GM23338 (cell line): ENCODE measurements at regions not wholly inside any gene's neighbourhood (a gene's known extent, or its start where the extent isn't known, plus 50 kb on each side); places are given as distances from the start of the nearest gene placed in this dataset.

Experiments
- ATAC-seq: fragments of 200-7000 bp; cut with Tn5 transposase; 3 replicates; pipeline ENCODE4 v1.9.1; 2020
- DNase-seq: peaks from one replicate; pipeline ENCODE4 v3.0.0-alpha.2; 2015; ENCODE audit warnings: low spot score
- H2AFZ ChIP-seq: fragments of 200-600 bp; sonication (generic); 2 replicates; pipeline ENCODE4 v1.8.0; 2016; ENCODE audit warnings: antibody characterized with exemption, mild to moderate bottlenecking, moderate library complexity
- H3F3A ChIP-seq: fragments of 200-600 bp; sonication (generic); replicated peaks from 2 replicates; pipeline ENCODE4 v1.8.0; 2017; ENCODE audit warnings: antibody characterized with exemption, mixed run types, low read depth
- H3K27ac ChIP-seq: fragments of 200-600 bp; sonication (generic); 2 replicates; pipeline ENCODE4 v1.6.1; 2016; ENCODE audit warnings: low read depth
- H3K27me3 ChIP-seq: fragments of 200-600 bp; sonication (generic); 2 replicates; pipeline ENCODE4 v1.8.0; 2016; ENCODE audit warnings: mild to moderate bottlenecking, mixed run types, moderate library complexity; ENCODE audit not compliant: insufficient read depth
- H3K36me3 ChIP-seq: fragments of 200-600 bp; sonication (generic); 2 replicates; pipeline ENCODE4 v1.8.0; 2016; ENCODE audit warnings: mild to moderate bottlenecking; ENCODE audit not compliant: insufficient read depth
- H3K4me1 ChIP-seq: fragments of 200-600 bp; sonication (generic); 2 replicates; pipeline ENCODE4 v1.8.0; 2016; ENCODE audit warnings: mild to moderate bottlenecking, moderate library complexity; ENCODE audit not compliant: insufficient read depth
- H3K4me2 ChIP-seq: fragments of 200-600 bp; sonication (generic); 2 replicates; pipeline ENCODE4 v1.7.1; 2017; ENCODE audit warnings: mixed run types
- H3K4me3 ChIP-seq: fragments of 200-600 bp; sonication (generic); 2 replicates; pipeline ENCODE4 v1.6.1; 2016; ENCODE audit warnings: mixed run types
- H3K79me2 ChIP-seq: fragments of 200-600 bp; sonication (generic); replicated peaks from 2 replicates; pipeline ENCODE4 v1.8.0; 2017; ENCODE audit warnings: mild to moderate bottlenecking; ENCODE audit not compliant: insufficient read depth
- H3K9me2 ChIP-seq: fragments of 200-600 bp; sonication (generic); 2 replicates; pipeline ENCODE4 v1.8.0; 2017; ENCODE audit not compliant: insufficient read depth
- H4K20me1 ChIP-seq: fragments of 200-600 bp; sonication (generic); replicated peaks from 2 replicates; pipeline ENCODE4 v1.8.0; 2017; ENCODE audit warnings: mild to moderate bottlenecking; ENCODE audit not compliant: insufficient read depth
- H3K27ac Mint-ChIP-seq: 2 replicates; pipeline ENCODE4 v1.8.0; 2020; ENCODE audit warnings: inconsistent platforms, mild to moderate bottlenecking, moderate library complexity, mixed read lengths
- H3K27me3 Mint-ChIP-seq: 3 replicates; pipeline ENCODE4 v1.8.0; 2022; ENCODE audit warnings: low read depth, mild to moderate bottlenecking, moderate library complexity, mixed read lengths, inconsistent platforms; ENCODE audit not compliant: insufficient read depth, poor library complexity
- H3K36me3 Mint-ChIP-seq: 3 replicates; pipeline ENCODE4 v1.8.0; 2021; ENCODE audit warnings: low read depth, mild to moderate bottlenecking, inconsistent platforms, moderate library complexity, mixed read lengths
- H3K4me1 Mint-ChIP-seq: 3 replicates; pipeline ENCODE4 v1.8.0; 2020; ENCODE audit warnings: mild to moderate bottlenecking, inconsistent platforms, mixed read lengths
- H3K4me3 Mint-ChIP-seq: 3 replicates; pipeline ENCODE4 v1.8.0; 2021; ENCODE audit warnings: moderate library complexity, mild to moderate bottlenecking, inconsistent platforms, mixed read lengths
- H3K9me3 Mint-ChIP-seq: 3 replicates; pipeline ENCODE4 v1.8.0; 2020; ENCODE audit warnings: moderate library complexity, mild to moderate bottlenecking, inconsistent platforms, mixed read lengths
- CREB1 ChIP-seq: fragments of 250-450 bp; sonication (Bioruptor Pico); IDR thresholded peaks from 2 replicates; pipeline ENCODE4 v1.5.0; 2020; ENCODE audit warnings: low read depth, mild to moderate bottlenecking, moderate library complexity
- EZH2 ChIP-seq: fragments of 200-600 bp; sonication (generic); IDR thresholded peaks from one replicate; pipeline ENCODE4 v1.8.0; 2017; ENCODE audit warnings: antibody characterized with exemption, mild to moderate bottlenecking, low read depth; ENCODE audit not compliant: unreplicated experiment
- NANOG ChIP-seq: IDR thresholded peaks from 2 replicates; pipeline ENCODE4 v1.6.1; 2016; ENCODE audit warnings: antibody characterized with exemption, borderline replicate concordance
- ZNF114 ChIP-seq: fragments of 250-450 bp; sonication (Bioruptor Pico); IDR thresholded peaks from 2 replicates; pipeline ENCODE4 v1.5.0; 2020; ENCODE audit warnings: mild to moderate bottlenecking, moderate library complexity
- ZNF462 ChIP-seq: fragments of 250-450 bp; sonication (Bioruptor Pico); IDR thresholded peaks from 2 replicates; pipeline ENCODE4 v1.5.0; 2020; ENCODE audit warnings: mild to moderate bottlenecking, moderate library complexity

GRCh38 chr1:14507262-14507661, 91.2 kb upstream of the KAZN start (continued):
- TF ChIP-seq ZNF462 (CRISPR knock-in tag): no peak

- peaks cover 3% of the 10 kb centered on the region; the same call in 1 of the 2 replicates for H3K27me3 ChIP-seq
- H3K36me3 Mint-ChIP-seq: no peaks in the 10 kb centered on the region
- peaks cover 13% of the 10 kb centered on the region for H3K27me3 Mint-ChIP-seq
- no peaks in the 10 kb centered on the region for H3K79me2 ChIP-seq
- no peaks in the 10 kb centered on the region for H3F3A ChIP-seq
- H3K9me3 Mint-ChIP-seq: no peaks in the 10 kb centered on the region
- peaks cover 19% of the 10 kb centered on the region for H3K4me1 ChIP-seq
- peaks cover 4% of the 10 kb centered on the region for H3K9me2 ChIP-seq
- no peaks in the 10 kb centered on the region for H3K36me3 ChIP-seq
- no peak overlapping the region for H3K27ac ChIP-seq
- H3K4me2 ChIP-seq: no peak overlapping the region
- H3K4me3 Mint-ChIP-seq: no peak overlapping the region
- no peak overlapping the region for H3K4me3 ChIP-seq
- ATAC-seq: no peak
- no peak overlapping the region for H2AFZ ChIP-seq
- H3K27ac Mint-ChIP-seq: no peak overlapping the region
- no peaks in the 10 kb centered on the region for H4K20me1 ChIP-seq
- no peak for DNase-seq
- TF ChIP-seq NANOG (no peak), EZH2 (no peak), ZNF114 (CRISPR knock-in tag) (no peak), CREB1 (CRISPR knock-in tag) (no peak)
- H3K4me1 Mint-ChIP-seq: peaks cover 29% of the 10 kb centered on the region
These were observed 89.9 kb upstream of the KAZN start for GRCh38 chr1:14508613-14509012.
